MM.1S (cell line): ENCODE measurements at regions not wholly inside any gene's neighbourhood (a gene's known extent, or its start where the extent isn't known, plus 50 kb on each side); places are given as distances from the start of the nearest gene placed in this dataset.

Experiments
- DNase-seq: peaks from one replicate; pipeline ENCODE4 v3.0.0-alpha.2; 2015
- H2AFZ ChIP-seq: fragments of 300-600 bp; sonication (generic); 2 replicates; pipeline ENCODE4 v1.6.0; 2016; ENCODE audit warnings: antibody characterized with exemption, low read length
- H3F3A ChIP-seq: fragments of 300-600 bp; sonication (generic); 2 replicates; pipeline ENCODE4 v1.6.1; 2016; ENCODE audit warnings: mild to moderate bottlenecking, antibody characterized with exemption, low read length, moderate library complexity, mixed read lengths; ENCODE audit not compliant: insufficient read depth
- H3K27ac ChIP-seq: fragments of 300-600 bp; sonication (generic); 2 replicates; pipeline ENCODE4 v1.5.1; 2016; ENCODE audit warnings: mild to moderate bottlenecking, low read length
- H3K27me3 ChIP-seq: fragments of 300-600 bp; sonication (generic); replicated peaks from 2 replicates; pipeline ENCODE4 v1.6.0; 2016; ENCODE audit warnings: low read length; ENCODE audit not compliant: insufficient read depth
- H3K36me3 ChIP-seq: fragments of 300-600 bp; sonication (generic); replicated peaks from 2 replicates; pipeline ENCODE4 v1.6.1; 2016; ENCODE audit warnings: mild to moderate bottlenecking, low read length, mixed read lengths; ENCODE audit not compliant: insufficient read depth
- H3K4me1 ChIP-seq: fragments of 300-600 bp; sonication (generic); 2 replicates; pipeline ENCODE4 v1.6.1; 2016; ENCODE audit warnings: low read length, mixed read lengths
- H3K4me2 ChIP-seq: fragments of 300-600 bp; sonication (generic); 2 replicates; pipeline ENCODE4 v1.6.0; 2016; ENCODE audit warnings: low read depth, low read length
- H3K4me3 ChIP-seq: fragments of 300-600 bp; sonication (generic); 2 replicates; pipeline ENCODE4 v1.5.1; 2016; ENCODE audit warnings: low read length, mixed read lengths
- H3K79me2 ChIP-seq: fragments of 300-600 bp; sonication (generic); 2 replicates; pipeline ENCODE4 v1.6.1; 2016; ENCODE audit warnings: mixed run types, low read length, mixed read lengths
- H3K9ac ChIP-seq: fragments of 300-600 bp; sonication (generic); 2 replicates; pipeline ENCODE4 v1.6.1; 2016; ENCODE audit warnings: low read length, mixed read lengths
- H3K9me2 ChIP-seq: fragments of 300-600 bp; sonication (generic); replicated peaks from 2 replicates; pipeline ENCODE4 v1.6.1; 2016; ENCODE audit warnings: mild to moderate bottlenecking, low read length, mixed read lengths; ENCODE audit not compliant: insufficient read depth
- H3K9me3 ChIP-seq: fragments of 300-600 bp; sonication (generic); replicated peaks from 2 replicates; pipeline ENCODE4 v1.6.1; 2016; ENCODE audit warnings: mild to moderate bottlenecking, low read length, mixed read lengths; ENCODE audit not compliant: insufficient read depth
- H4K20me1 ChIP-seq: fragments of 300-600 bp; sonication (generic); 2 replicates; pipeline ENCODE4 v1.6.1; 2016; ENCODE audit warnings: mild to moderate bottlenecking, low read length, moderate library complexity, mixed read lengths; ENCODE audit not compliant: insufficient read depth
- CTCF ChIP-seq: fragments of 300-600 bp; sonication (generic); IDR thresholded peaks from 2 replicates; pipeline ENCODE4 v1.5.1; 2016; ENCODE audit warnings: antibody characterized with exemption, low read length, mixed read lengths
- EZH2 ChIP-seq: fragments of 300-600 bp; sonication (generic); optimal IDR thresholded peaks from 2 replicates; pipeline ENCODE3; 2017; ENCODE audit warnings: low read depth, mild to moderate bottlenecking, antibody characterized with exemption, low read length, mixed read lengths
- EZH2phosphoT487 ChIP-seq: fragments of 300-600 bp; sonication (generic); IDR thresholded peaks from 2 replicates; pipeline ENCODE4 v1.6.1; 2018; ENCODE audit warnings: antibody characterized with exemption, low read length

- H3K9ac ChIP-seq = no peak overlapping the region
- H2AFZ ChIP-seq = no peak overlapping the region
- H3K4me3 ChIP-seq = no peak overlapping the region
- no peaks in the 10 kb centered on the region for H3K9me3 ChIP-seq
- TF ChIP-seq CTCF (no peak), EZH2phosphoT487 (no peak), EZH2 (no peak)
- H3F3A ChIP-seq = no peaks in the 10 kb centered on the region
- no peak overlapping the region for H3K27ac ChIP-seq
- no peaks in the 10 kb centered on the region for H4K20me1 ChIP-seq
- no peaks in the 10 kb centered on the region for H3K4me1 ChIP-seq
- H3K79me2 ChIP-seq = no peaks in the 10 kb centered on the region
- H3K4me2 ChIP-seq = no peak overlapping the region
- DNase-seq = no peak
- no peaks in the 10 kb centered on the region for H3K27me3 ChIP-seq
- no peaks in the 10 kb centered on the region for H3K9me2 ChIP-seq
- no peaks in the 10 kb centered on the region for H3K36me3 ChIP-seq
Measured at GRCh38 chr3:79871656-79872055, 103.9 kb upstream of the ROBO1 start.

GRCh38 chr3:79870313-79870620, 102.5 kb upstream of the ROBO1 start:
- Histone ChIP-seq H3K4me3 (no peak overlapping the region), H3F3A (no peaks in the 10 kb centered on the region), H4K20me1 (no peaks in the 10 kb centered on the region), H3K4me1 (no peaks in the 10 kb centered on the region), H3K36me3 (no peaks in the 10 kb centered on the region), H3K9me2 (no peaks in the 10 kb centered on the region), H3K79me2 (no peaks in the 10 kb centered on the region), H3K9ac (no peak overlapping the region), H3K4me2 (no peak overlapping the region), H3K27ac (no peak overlapping the region), H2AFZ (no peak overlapping the region), H3K9me3 (no peaks in the 10 kb centered on the region), H3K27me3 (no peaks in the 10 kb centered on the region)
- TF ChIP-seq EZH2 (no peak), CTCF (no peak), EZH2phosphoT487 (no peak)
- DNase-seq = no peak

- Histone ChIP-seq H3K36me3 (no peaks in the 10 kb centered on the region), H3K9ac (no peak overlapping the region), H4K20me1 (no peaks in the 10 kb centered on the region), H3F3A (no peaks in the 10 kb centered on the region), H3K4me1 (no peaks in the 10 kb centered on the region), H3K4me3 (no peak overlapping the region), H3K4me2 (no peak overlapping the region), H3K27me3 (no peaks in the 10 kb centered on the region), H3K9me3 (no peaks in the 10 kb centered on the region), H2AFZ (no peak overlapping the region), H3K79me2 (no peaks in the 10 kb centered on the region), H3K9me2 (no peaks in the 10 kb centered on the region), H3K27ac (no peak overlapping the region)
- TF ChIP-seq CTCF (no peak), EZH2phosphoT487 (no peak), EZH2 (no peak)
- DNase-seq = no peak
Measured at GRCh38 chr3:79869461-79870312, 101.9 kb upstream of the ROBO1 start.
